Breast epithelium (tissue), 3 donors: ENCODE measurements at regions not wholly inside any gene's neighbourhood (a gene's known extent, or its start where the extent isn't known, plus 50 kb on each side); places are given as distances from the start of the nearest gene placed in this dataset.

ENCODE experiments used
- CTCF ChIP-seq, 3 donors: fragments of 450-650 bp; IDR thresholded peaks; one replicate each; pipeline ENCODE4 v1.5.1; 2016 to 2017; ENCODE audit warnings: antibody characterized with exemption in 3 of 3, mild to moderate bottlenecking in 3 of 3, moderate library complexity in 3 of 3
- POLR2A ChIP-seq: fragments of 450-650 bp; IDR thresholded peaks from one replicate; pipeline ENCODE4 v1.6.1; 2016; ENCODE audit warnings: antibody characterized with exemption, mild to moderate bottlenecking, moderate library complexity

- TF ChIP-seq CTCF (IDR thresholded peaks at IDR 0.05), result peak; percentile 60 to 84 (median 64)
- no peak for TF ChIP-seq POLR2A
These were observed 300.2 kb downstream of the UTRN start for GRCh38 chr6:144585217-144585814.
